ENCODE measurements at regions not wholly inside any gene's neighbourhood (a gene's known extent, or its start where the extent isn't known, plus 50 kb on each side); places are given as distances from the start of the nearest gene placed in this dataset.

DNA sequence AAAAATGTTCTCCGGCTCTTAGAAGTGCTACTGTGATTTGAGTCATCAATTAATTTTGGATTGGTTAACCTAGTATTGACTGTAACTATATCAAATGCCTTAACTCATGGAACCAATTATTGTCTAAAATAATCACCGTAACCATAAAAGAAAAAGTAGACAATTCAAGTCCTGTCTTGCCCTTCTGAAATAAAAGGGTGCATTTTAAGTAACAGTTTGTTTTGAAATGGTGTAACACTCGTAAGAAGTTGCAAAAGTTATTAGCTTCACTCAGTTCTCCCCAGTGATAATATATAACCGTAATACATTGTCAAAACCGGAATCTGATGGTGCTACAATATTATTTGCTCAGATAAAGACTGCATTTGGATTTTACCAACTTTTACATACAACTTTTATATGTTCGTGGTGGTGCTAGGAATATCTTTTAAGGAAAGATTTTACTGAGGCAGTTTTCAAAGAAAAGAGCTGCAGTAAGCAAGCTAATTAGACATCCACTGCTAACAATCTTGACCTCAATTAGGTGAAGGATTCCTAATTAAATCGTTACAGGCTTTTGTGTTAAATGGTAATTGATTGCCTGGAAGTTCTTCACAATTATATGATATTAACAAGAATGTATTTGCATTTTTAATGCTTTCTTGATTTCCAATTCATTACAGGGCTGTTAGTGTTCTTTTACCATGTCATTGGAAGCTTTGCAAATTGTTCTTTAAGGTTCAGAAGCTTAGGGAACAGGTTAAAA is 413.1 kb upstream of the MON1B start:
- Histone ChIP-seq H3K4me3 (ENCODE audit: low read length, poor library complexity, severe bottlenecking) (no peak overlapping the region), H3K9ac (ENCODE audit: low read depth, low read length, poor library complexity, severe bottlenecking) (no peak overlapping the region), H4K20me1 (ENCODE audit: insufficient read depth, low read length, poor library complexity, severe bottlenecking) (no peaks in the 10 kb centered on the region), H2AFZ (ENCODE audit: low read length) (no peak overlapping the region), H3F3A (ENCODE audit: low read depth) (no peaks in the 10 kb centered on the region), H3K36me3 (ENCODE audit: insufficient read depth, low read length) (no peaks in the 10 kb centered on the region), H3K9me3 (ENCODE audit: insufficient read depth, low read depth, low read length) (no peaks in the 10 kb centered on the region), H3K9me2 (replicated peaks; ENCODE audit: low read depth, low read length) (no peaks in the 10 kb centered on the region), H3K4me1 (ENCODE audit: insufficient read depth, low read length, poor library complexity, severe bottlenecking) (no peaks in the 10 kb centered on the region), H3K79me2 (ENCODE audit: insufficient read depth, low read length) (no peaks in the 10 kb centered on the region), H3K4me2 (ENCODE audit: low read depth, low read length, poor library complexity, severe bottlenecking) (no peak overlapping the region), H3K27me3 (ENCODE audit: insufficient read depth, low read length, poor library complexity, severe bottlenecking) (no peaks in the 10 kb centered on the region)
- TF ChIP-seq EZH2phosphoT487 (IDR thresholded peaks at IDR 0.05; ENCODE audit: borderline replicate concordance): no peak
- TF ChIP-seq CTCF (conservative IDR thresholded peaks at IDR 0.05; ENCODE audit: low read length): no peak

GRCh38 chr16:76780556-76780955 is 410.4 kb upstream of the MON1B start:
- H3K4me1 ChIP-seq (ENCODE audit: insufficient read depth, low read length, poor library complexity, severe bottlenecking): no peaks in the 10 kb centered on the region
- no peaks in the 10 kb centered on the region for H3K79me2 ChIP-seq (ENCODE audit: insufficient read depth, low read length)
- H3K4me3 ChIP-seq (ENCODE audit: low read length, poor library complexity, severe bottlenecking): no peak overlapping the region
- TF ChIP-seq CTCF (conservative IDR thresholded peaks at IDR 0.05; ENCODE audit: low read length) (no peak), EZH2phosphoT487 (IDR thresholded peaks at IDR 0.05; ENCODE audit: borderline replicate concordance) (no peak)
- no peaks in the 10 kb centered on the region for H3K27me3 ChIP-seq (ENCODE audit: insufficient read depth, low read length, poor library complexity, severe bottlenecking)
- H4K20me1 ChIP-seq (ENCODE audit: insufficient read depth, low read length, poor library complexity, severe bottlenecking): no peaks in the 10 kb centered on the region
- no peaks in the 10 kb centered on the region for H3K9me3 ChIP-seq (ENCODE audit: insufficient read depth, low read depth, low read length)
- H3K36me3 ChIP-seq (ENCODE audit: insufficient read depth, low read length): no peaks in the 10 kb centered on the region
- H2AFZ ChIP-seq (ENCODE audit: low read length): no peak overlapping the region
- no peak overlapping the region for H3K9ac ChIP-seq (ENCODE audit: low read depth, low read length, poor library complexity, severe bottlenecking)
- no peaks in the 10 kb centered on the region for H3K9me2 ChIP-seq (replicated peaks; ENCODE audit: low read depth, low read length)
- no peaks in the 10 kb centered on the region for H3F3A ChIP-seq (ENCODE audit: low read depth)
- H3K4me2 ChIP-seq (ENCODE audit: low read depth, low read length, poor library complexity, severe bottlenecking): no peak overlapping the region

DNA sequence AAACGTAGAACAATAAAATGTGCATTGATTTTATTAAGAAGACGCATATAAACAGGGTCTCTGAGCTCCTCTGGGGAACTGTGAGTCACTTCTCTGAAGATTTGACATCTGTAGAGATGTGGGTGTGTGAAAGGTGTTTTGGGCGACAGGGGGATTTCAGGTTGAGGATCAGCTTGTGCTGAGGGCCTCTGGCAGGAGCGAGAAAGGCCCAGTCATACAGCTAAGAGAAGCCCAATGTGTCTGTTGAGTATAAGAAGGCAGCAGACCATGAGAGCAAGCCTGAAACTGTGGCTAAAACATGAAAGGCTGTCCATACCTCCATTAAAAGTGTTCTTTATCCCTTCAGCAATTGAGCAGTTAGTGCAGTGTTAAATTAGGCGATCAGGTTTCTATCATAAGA is 406.5 kb upstream of the MON1B start:
- Histone ChIP-seq H3K36me3 (ENCODE audit: insufficient read depth, low read length) (no peaks in the 10 kb centered on the region), H2AFZ (ENCODE audit: low read length) (no peak overlapping the region), H3K9me2 (replicated peaks; ENCODE audit: low read depth, low read length) (no peaks in the 10 kb centered on the region), H3K9ac (ENCODE audit: low read depth, low read length, poor library complexity, severe bottlenecking) (no peak overlapping the region), H3K27me3 (ENCODE audit: insufficient read depth, low read length, poor library complexity, severe bottlenecking) (no peaks in the 10 kb centered on the region), H3F3A (ENCODE audit: low read depth) (no peaks in the 10 kb centered on the region), H3K4me2 (ENCODE audit: low read depth, low read length, poor library complexity, severe bottlenecking) (no peak overlapping the region), H3K4me1 (ENCODE audit: insufficient read depth, low read length, poor library complexity, severe bottlenecking) (no peaks in the 10 kb centered on the region), H3K4me3 (ENCODE audit: low read length, poor library complexity, severe bottlenecking) (no peak overlapping the region), H3K9me3 (ENCODE audit: insufficient read depth, low read depth, low read length) (no peaks in the 10 kb centered on the region), H4K20me1 (ENCODE audit: insufficient read depth, low read length, poor library complexity, severe bottlenecking) (no peaks in the 10 kb centered on the region), H3K79me2 (ENCODE audit: insufficient read depth, low read length) (no peaks in the 10 kb centered on the region)
- TF ChIP-seq CTCF (conservative IDR thresholded peaks at IDR 0.05; ENCODE audit: low read length) (no peak), EZH2phosphoT487 (IDR thresholded peaks at IDR 0.05; ENCODE audit: borderline replicate concordance) (no peak)
